Heart left ventricle (tissue), 13 donors: ENCODE measurements at regions not wholly inside any gene's neighbourhood (a gene's known extent, or its start where the extent isn't known, plus 50 kb on each side); places are given as distances from the start of the nearest gene placed in this dataset.

Experiments used
- POLR2A ChIP-seq, 2 donors: fragments of 450-650 bp; IDR thresholded peaks; one replicate each; pipeline ENCODE4 v1.6.1; 2017; ENCODE audit warnings: antibody characterized with exemption in 2 of 2, mild to moderate bottlenecking in 2 of 2, moderate library complexity in 2 of 2
- TF ChIP-seq, protein P1 (sequence below), 12 donors: fragments of 200-600 bp; sonication (generic) in 4 of 12; IDR thresholded peaks; one replicate each; pipeline versions ENCODE4 v1.5.0 to v1.8.0; 2018 to 2022; ENCODE audit warnings: antibody characterized with exemption in 12 of 12, mild to moderate bottlenecking in 5 of 12
- donor health status: ischemic (EF 13 %, LVEDD 7.1; RV severe dilation, severe dysfunction).
- donor health status: DM: no; HTN: yes; CAD: no.
- donor health status: DM: no; HTN: no; CAD: no.
- donor health status: ischemic (EF 25% LVEDD 6.9; RV normal size, moderate dysfunction).
- donor health status: ischemic (EF 25% LVEDD 5.7; RV mildly dilated, moderate dysfunction).
- donor health status: ischemic (EF 35%, LVEDD 5.7; RV mildly dilated, moderate dysfunction).
- donor health status: nonischemic (EF 11% LVEDD 7.7; RV severe dilation, severe dysfunction).
- donor health status: DM: yes; HTN: yes; CAD: no.
- donor health status: PGD.
- donor health status: ischemic (EF 29% LVEDD 5.4; RV normal size, mild dysfunction).
- donor health status: nonischemic (EF 23%, LVEDD 6.1; RV moderate dilation, normal function).

DNA sequence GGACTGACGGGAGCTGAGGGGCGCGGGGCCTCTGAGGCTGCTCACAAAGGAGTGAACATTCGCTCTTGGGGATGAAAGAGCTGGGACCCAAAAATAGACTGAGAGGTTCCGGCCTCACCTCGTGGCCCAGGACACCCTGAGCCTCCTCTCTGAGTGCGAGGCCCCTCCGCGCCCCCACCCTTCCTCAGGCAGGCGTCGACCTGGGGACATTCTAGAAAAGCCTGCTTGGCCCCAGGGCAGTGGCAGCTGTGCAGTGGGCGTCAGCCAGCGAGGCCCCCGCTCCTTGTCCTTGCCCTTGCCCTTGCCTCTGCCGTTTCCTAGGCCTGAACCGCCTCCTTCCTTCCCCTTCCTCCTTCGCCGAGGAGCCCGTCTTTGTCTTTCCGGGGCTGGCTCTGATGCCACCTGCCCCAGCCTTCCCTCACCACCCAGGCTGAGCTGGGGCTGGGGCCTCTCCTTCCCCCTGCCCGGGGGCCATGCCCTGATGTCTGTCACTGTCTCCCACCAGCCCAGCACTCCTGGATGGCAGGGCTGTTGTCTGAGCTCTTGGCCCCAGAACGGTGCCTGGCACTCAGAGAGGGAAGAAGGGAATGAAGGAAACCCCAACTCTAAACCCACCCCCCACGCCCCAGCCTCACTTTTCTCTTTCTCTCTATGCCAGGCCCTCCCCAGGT lies 208.2 kb upstream of the RTL1 start:
- TF ChIP-seq, protein P1, sequence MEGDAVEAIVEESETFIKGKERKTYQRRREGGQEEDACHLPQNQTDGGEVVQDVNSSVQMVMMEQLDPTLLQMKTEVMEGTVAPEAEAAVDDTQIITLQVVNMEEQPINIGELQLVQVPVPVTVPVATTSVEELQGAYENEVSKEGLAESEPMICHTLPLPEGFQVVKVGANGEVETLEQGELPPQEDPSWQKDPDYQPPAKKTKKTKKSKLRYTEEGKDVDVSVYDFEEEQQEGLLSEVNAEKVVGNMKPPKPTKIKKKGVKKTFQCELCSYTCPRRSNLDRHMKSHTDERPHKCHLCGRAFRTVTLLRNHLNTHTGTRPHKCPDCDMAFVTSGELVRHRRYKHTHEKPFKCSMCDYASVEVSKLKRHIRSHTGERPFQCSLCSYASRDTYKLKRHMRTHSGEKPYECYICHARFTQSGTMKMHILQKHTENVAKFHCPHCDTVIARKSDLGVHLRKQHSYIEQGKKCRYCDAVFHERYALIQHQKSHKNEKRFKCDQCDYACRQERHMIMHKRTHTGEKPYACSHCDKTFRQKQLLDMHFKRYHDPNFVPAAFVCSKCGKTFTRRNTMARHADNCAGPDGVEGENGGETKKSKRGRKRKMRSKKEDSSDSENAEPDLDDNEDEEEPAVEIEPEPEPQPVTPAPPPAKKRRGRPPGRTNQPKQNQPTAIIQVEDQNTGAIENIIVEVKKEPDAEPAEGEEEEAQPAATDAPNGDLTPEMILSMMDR (IDR thresholded peaks at IDR 0.05): no peak
- TF ChIP-seq POLR2A (IDR thresholded peaks at IDR 0.05): no peak
